Liver (tissue), 8 donors: ENCODE measurements at regions not wholly inside any gene's neighbourhood (a gene's known extent, or its start where the extent isn't known, plus 50 kb on each side); places are given as distances from the start of the nearest gene placed in this dataset.

Experiments used
- DNase-seq: peaks from one replicate; pipeline ENCODE4 v3.0.0-alpha.2; 2017; ENCODE audit warnings: low spot score
- H3K27ac ChIP-seq, 2 donors: one replicate each; pipeline ENCODE4 v1.7.0; 2013; ENCODE audit warnings: inconsistent platforms in 2 of 2, low read length in 2 of 2, control low read depth in 1 of 2, low read depth in 1 of 2, mild to moderate bottlenecking in 1 of 2
- H3K27me3 ChIP-seq, 4 donors: one replicate each; pipeline versions ENCODE4 v1.6.1 to v1.7.0; 2013; ENCODE audit warnings: low read length in 3 of 4, inconsistent platforms in 1 of 4, mild to moderate bottlenecking in 1 of 4, moderate library complexity in 1 of 4; ENCODE audit not compliant: control insufficient read depth in 4 of 4, insufficient read depth in 4 of 4
- H3K36me3 ChIP-seq, 4 donors: one replicate each; pipeline versions ENCODE4 v1.6.1 to v1.7.0; 2013; ENCODE audit warnings: low read length in 3 of 4, mild to moderate bottlenecking in 3 of 4, low read depth in 1 of 4, moderate library complexity in 1 of 4; ENCODE audit not compliant: control insufficient read depth in 4 of 4, insufficient read depth in 3 of 4
- H3K4me1 ChIP-seq, 4 donors: one replicate each; pipeline versions ENCODE4 v1.6.1 to v1.7.0; 2013; ENCODE audit warnings: low read length in 3 of 4, mild to moderate bottlenecking in 3 of 4, moderate library complexity in 1 of 4; ENCODE audit not compliant: control insufficient read depth in 4 of 4, insufficient read depth in 4 of 4
- H3K4me3 ChIP-seq, 3 donors: one replicate each; pipeline versions ENCODE4 v1.6.1 to v1.7.0; 2013; ENCODE audit warnings: low read length in 3 of 3, control low read depth in 1 of 3, low read depth in 1 of 3, mild to moderate bottlenecking in 1 of 3
- H3K9ac ChIP-seq, 2 donors: one replicate each; pipeline ENCODE4 v1.7.0; 2013; ENCODE audit warnings: low read length in 2 of 2, mild to moderate bottlenecking in 2 of 2, moderate library complexity in 2 of 2, control low read depth in 1 of 2, low read depth in 1 of 2
- H3K9me3 ChIP-seq, 4 donors: one replicate each; pipeline versions ENCODE4 v1.6.1 to v1.7.0; 2013; ENCODE audit warnings: low read length in 3 of 4; ENCODE audit not compliant: control insufficient read depth in 4 of 4
- FOXA1 ChIP-seq: IDR thresholded peaks from 2 replicates; pipeline ENCODE4 v1.6.1; 2016; ENCODE audit warnings: antibody characterized with exemption
- FOXA2 ChIP-seq: IDR thresholded peaks from 2 replicates; pipeline ENCODE4 v1.6.1; 2016; ENCODE audit warnings: antibody characterized with exemption
- GABPA ChIP-seq, 2 donors: IDR thresholded peaks in 1 of 2; conservative IDR thresholded peaks in 1 of 2; 2 replicates each; pipeline ENCODE4 v1.6.1; 2016; ENCODE audit warnings: antibody characterized with exemption in 2 of 2, mild to moderate bottlenecking in 1 of 2, moderate library complexity in 1 of 2
- HNF4A ChIP-seq, 2 donors: conservative IDR thresholded peaks; 2 replicates each; pipeline ENCODE4 v1.6.1; 2016; ENCODE audit warnings: antibody characterized with exemption in 2 of 2, mild to moderate bottlenecking in 2 of 2
- JUND ChIP-seq, 2 donors: IDR thresholded peaks; 2 replicates each; pipeline ENCODE4 v1.6.1; 2016; ENCODE audit warnings: antibody characterized with exemption in 2 of 2
- MAX ChIP-seq: IDR thresholded peaks from 2 replicates; pipeline ENCODE4 v1.6.1; 2016; ENCODE audit warnings: antibody characterized with exemption
- NR2F2 ChIP-seq: IDR thresholded peaks from 2 replicates; pipeline ENCODE4 v1.6.1; 2016; ENCODE audit warnings: antibody characterized with exemption
- RAD21 ChIP-seq, 2 donors: IDR thresholded peaks; 2 replicates each; pipeline ENCODE4 v1.6.1; 2016; ENCODE audit warnings: antibody characterized with exemption in 2 of 2, mild to moderate bottlenecking in 2 of 2
- REST ChIP-seq: IDR thresholded peaks from 2 replicates; pipeline ENCODE4 v1.6.1; 2016; ENCODE audit warnings: antibody characterized with exemption, mild to moderate bottlenecking
- RXRA ChIP-seq, 2 donors: IDR thresholded peaks; 2 replicates each; pipeline ENCODE4 v1.6.1; 2017 to 2018; ENCODE audit warnings: antibody characterized with exemption in 2 of 2, mild to moderate bottlenecking in 1 of 2
- TAF1 ChIP-seq: conservative IDR thresholded peaks from 2 replicates; pipeline ENCODE4 v1.6.1; 2016; ENCODE audit warnings: antibody characterized with exemption, mild to moderate bottlenecking
- YY1 ChIP-seq: IDR thresholded peaks from 2 replicates; pipeline ENCODE4 v1.6.1; 2016; ENCODE audit warnings: antibody characterized with exemption, mild to moderate bottlenecking
- ZBTB33 ChIP-seq: IDR thresholded peaks from 2 replicates; pipeline ENCODE4 v1.6.1; 2016; ENCODE audit warnings: antibody characterized with exemption
- WGBS: extraction: QIAGEN DNeasy Blood & Tissue Kit; methylation state at CpG from one replicate; pipeline ENCODE4 v1.1.7; 2013; 5-methylcytosine and 5-hydroxymethylcytosine counted together
- TF ChIP-seq, protein P1 (sequence below): IDR thresholded peaks from 2 replicates; pipeline ENCODE4 v1.6.1; 2016; ENCODE audit warnings: antibody characterized with exemption
- TF ChIP-seq, protein P2 (sequence below): fragments of 150-350 bp; IDR thresholded peaks from 2 replicates; pipeline ENCODE4 v1.5.1; 2017; ENCODE audit warnings: improper control_type of control experiment, low read depth, low read length; ENCODE audit not compliant: missing input control
- donor health status: healthy.
- donor health status: healthy.
- donor health status: healthy.
- donor health status: healthy.
- donor health status: healthy.

DNA sequence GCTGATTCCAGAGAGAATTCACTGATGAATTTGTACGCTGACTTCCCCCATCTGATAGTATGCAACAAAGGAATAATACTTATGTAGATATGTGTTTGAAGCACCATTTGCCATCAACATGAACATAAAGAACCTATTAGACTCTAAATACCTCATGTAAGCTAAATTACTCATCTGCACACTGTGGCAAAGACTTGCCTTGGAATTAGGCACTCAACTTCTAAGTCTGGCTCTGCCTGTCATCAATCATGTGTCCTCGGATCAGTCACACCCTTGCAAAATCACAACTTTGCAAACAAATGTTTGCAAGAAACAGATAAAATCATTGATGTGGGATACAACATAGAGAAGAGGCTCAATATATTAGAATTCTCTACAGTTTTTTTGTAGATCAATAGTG, 169.9 kb upstream of the LDB2 start (continued):
- TF ChIP-seq ZBTB33 (no peak), FOXA2 (no peak), REST (no peak)

- WGBS = 68% methylated on average over 4 of the region's 4 CpGs
- Histone ChIP-seq H3K36me3 (no peaks in the 10 kb centered on the region), H3K27ac (no peak overlapping the region), H3K27me3 (no peaks in the 10 kb centered on the region), H3K9ac (no peak overlapping the region), H3K4me1 (no peaks in the 10 kb centered on the region), H3K9me3 (no peaks in the 10 kb centered on the region), H3K4me3 (no peak overlapping the region)
- TF ChIP-seq RAD21 (IDR thresholded peaks at IDR 0.05) (no peak), ZBTB33 (no peak), JUND (IDR thresholded peaks at IDR 0.05) (no peak), RXRA (IDR thresholded peaks at IDR 0.05) (no peak), TAF1 (no peak), NR2F2 (no peak), YY1 (no peak), HNF4A (conservative IDR thresholded peaks at IDR 0.05) (no peak), MAX (no peak), FOXA1 (no peak), GABPA (IDR thresholded peaks at IDR 0.05 in 1 of 2, conservative IDR thresholded peaks at IDR 0.05 in 1 of 2) (no peak), FOXA2 (no peak), REST (no peak)
- TF ChIP-seq, protein P1, sequence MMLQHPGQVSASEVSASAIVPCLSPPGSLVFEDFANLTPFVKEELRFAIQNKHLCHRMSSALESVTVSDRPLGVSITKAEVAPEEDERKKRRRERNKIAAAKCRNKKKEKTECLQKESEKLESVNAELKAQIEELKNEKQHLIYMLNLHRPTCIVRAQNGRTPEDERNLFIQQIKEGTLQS = no peak
- TF ChIP-seq, protein P2, sequence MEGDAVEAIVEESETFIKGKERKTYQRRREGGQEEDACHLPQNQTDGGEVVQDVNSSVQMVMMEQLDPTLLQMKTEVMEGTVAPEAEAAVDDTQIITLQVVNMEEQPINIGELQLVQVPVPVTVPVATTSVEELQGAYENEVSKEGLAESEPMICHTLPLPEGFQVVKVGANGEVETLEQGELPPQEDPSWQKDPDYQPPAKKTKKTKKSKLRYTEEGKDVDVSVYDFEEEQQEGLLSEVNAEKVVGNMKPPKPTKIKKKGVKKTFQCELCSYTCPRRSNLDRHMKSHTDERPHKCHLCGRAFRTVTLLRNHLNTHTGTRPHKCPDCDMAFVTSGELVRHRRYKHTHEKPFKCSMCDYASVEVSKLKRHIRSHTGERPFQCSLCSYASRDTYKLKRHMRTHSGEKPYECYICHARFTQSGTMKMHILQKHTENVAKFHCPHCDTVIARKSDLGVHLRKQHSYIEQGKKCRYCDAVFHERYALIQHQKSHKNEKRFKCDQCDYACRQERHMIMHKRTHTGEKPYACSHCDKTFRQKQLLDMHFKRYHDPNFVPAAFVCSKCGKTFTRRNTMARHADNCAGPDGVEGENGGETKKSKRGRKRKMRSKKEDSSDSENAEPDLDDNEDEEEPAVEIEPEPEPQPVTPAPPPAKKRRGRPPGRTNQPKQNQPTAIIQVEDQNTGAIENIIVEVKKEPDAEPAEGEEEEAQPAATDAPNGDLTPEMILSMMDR = no peak
- DNase-seq = no peak
Observed at GRCh38 chr4:17066972-17067371, 168.5 kb upstream of the LDB2 start.
